ENCODE measurements at regions not wholly inside any gene's neighbourhood (a gene's known extent, or its start where the extent isn't known, plus 50 kb on each side); places are given as distances from the start of the nearest gene placed in this dataset.

DNA sequence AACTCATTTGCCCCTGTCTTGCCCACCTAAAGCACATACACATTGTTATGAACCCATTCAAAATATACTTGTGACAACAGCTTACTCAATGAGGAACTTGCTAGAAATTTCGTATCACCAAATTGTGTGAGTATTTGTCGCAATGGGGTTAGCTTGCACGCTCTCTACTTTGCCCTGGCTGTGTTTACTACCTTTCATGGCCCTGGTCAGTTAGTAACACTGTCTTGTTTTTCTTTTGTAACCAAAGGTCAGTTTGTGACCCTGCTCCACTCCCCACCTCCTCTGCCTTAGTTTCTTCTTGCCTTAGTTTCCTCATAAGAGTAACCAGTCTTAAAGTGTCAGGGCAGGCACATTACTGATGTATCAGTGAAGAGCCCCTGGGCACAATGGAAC lies 205.8 kb upstream of the EEA1 start:
- TF ChIP-seq, protein P1, sequence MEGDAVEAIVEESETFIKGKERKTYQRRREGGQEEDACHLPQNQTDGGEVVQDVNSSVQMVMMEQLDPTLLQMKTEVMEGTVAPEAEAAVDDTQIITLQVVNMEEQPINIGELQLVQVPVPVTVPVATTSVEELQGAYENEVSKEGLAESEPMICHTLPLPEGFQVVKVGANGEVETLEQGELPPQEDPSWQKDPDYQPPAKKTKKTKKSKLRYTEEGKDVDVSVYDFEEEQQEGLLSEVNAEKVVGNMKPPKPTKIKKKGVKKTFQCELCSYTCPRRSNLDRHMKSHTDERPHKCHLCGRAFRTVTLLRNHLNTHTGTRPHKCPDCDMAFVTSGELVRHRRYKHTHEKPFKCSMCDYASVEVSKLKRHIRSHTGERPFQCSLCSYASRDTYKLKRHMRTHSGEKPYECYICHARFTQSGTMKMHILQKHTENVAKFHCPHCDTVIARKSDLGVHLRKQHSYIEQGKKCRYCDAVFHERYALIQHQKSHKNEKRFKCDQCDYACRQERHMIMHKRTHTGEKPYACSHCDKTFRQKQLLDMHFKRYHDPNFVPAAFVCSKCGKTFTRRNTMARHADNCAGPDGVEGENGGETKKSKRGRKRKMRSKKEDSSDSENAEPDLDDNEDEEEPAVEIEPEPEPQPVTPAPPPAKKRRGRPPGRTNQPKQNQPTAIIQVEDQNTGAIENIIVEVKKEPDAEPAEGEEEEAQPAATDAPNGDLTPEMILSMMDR (IDR thresholded peaks at IDR 0.05), result no peak
- DNase-seq (no peak), ATAC-seq (peak; percentile 20)
- Histone ChIP-seq H3K27me3 (no peaks in the 10 kb centered on the region), H3K9me3 (no peaks in the 10 kb centered on the region), H3K4me3 (no peak overlapping the region), H3K36me3 (no peaks in the 10 kb centered on the region), H3K4me1 (peaks cover 15% of the 10 kb centered on the region), H3K27ac (peak overlapping the region; percentile 70)
- intact Hi-C loops (cut with DNase I), result no loop called here

DNA sequence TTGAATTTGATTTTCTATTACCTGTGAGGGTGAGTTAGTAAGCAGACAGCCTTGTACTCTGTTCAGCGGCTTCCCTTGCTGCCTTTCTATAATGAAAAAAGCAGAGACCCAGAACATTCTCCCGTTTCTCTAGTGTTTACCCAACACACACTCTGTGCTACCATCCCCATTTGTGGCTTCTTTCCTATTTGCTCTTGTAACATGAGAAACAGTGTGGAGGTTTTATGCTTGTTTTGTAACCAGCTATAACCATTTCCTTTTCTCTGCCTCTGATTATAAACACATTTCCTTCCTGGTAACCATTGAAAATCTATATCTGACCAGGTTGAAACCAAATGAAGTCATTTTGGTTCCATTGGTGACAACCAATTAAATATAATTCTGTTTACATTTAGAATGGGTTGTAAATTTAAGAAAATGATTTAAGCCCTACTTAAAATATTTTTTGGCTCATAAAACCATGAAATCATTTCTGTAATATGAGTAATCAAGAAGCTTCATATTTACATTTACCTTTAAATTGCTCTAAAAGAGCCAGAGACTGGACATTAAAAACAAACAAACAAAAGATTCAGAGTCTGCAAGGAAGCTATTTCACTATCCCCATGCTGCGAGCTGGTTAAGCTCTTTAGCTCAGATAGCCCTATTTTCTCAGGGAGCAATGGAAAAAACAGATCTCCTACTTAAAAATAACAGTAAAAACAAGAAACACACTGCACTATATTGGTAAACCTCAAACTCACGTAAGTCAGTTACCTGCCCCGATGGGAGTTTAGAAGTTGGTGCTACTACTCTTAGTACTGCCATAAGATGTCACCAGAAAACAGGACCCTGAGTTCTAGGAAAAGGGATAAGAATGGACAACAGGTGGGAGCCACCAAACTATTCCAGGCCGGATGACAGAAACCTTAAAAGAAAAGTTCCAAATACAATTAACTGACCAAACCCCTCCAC lies 206.5 kb upstream of the EEA1 start:
- Histone ChIP-seq H3K27me3 (no peaks in the 10 kb centered on the region), H3K27ac (peak overlapping the region; percentile 70), H3K36me3 (no peaks in the 10 kb centered on the region), H3K9me3 (no peaks in the 10 kb centered on the region), H3K4me3 (no peak overlapping the region), H3K4me1 (peaks cover 11% of the 10 kb centered on the region)
- no peak for DNase-seq
- ATAC-seq, result peak; percentile 74
- intact Hi-C loops (cut with DNase I), result no loop called here
- TF ChIP-seq, protein P1 (IDR thresholded peaks at IDR 0.05), result no peak

- H3K27ac ChIP-seq, result no peak overlapping the region
- ATAC-seq, result peak; percentile 10
These were observed 207.4 kb upstream of the EEA1 start for GRCh38 chr12:93136253-93137055.

GRCh38 chr12:93137656-93138612 lies 208.8 kb upstream of the EEA1 start:
- intact Hi-C loops (cut with DNase I), result no loop called here
- Histone ChIP-seq H3K4me1 (peaks cover 10% of the 10 kb centered on the region), H3K36me3 (no peaks in the 10 kb centered on the region), H3K27ac (no peak overlapping the region), H3K9me3 (no peaks in the 10 kb centered on the region), H3K27me3 (no peaks in the 10 kb centered on the region), H3K4me3 (no peak overlapping the region)
- DNase-seq, result no peak
- TF ChIP-seq, protein P1 (IDR thresholded peaks at IDR 0.05), result no peak
- ATAC-seq, result peak; percentile 50

More at GRCh38 chr12:93136253-93137055, 207.4 kb upstream of the EEA1 start:
- H3K36me3 ChIP-seq, result no peaks in the 10 kb centered on the region
- no peaks in the 10 kb centered on the region for H3K9me3 ChIP-seq
- peaks cover 10% of the 10 kb centered on the region for H3K4me1 ChIP-seq
- intact Hi-C loops (cut with DNase I), result no loop called here
- H3K4me3 ChIP-seq, result no peak overlapping the region
- DNase-seq, result no peak
- TF ChIP-seq, protein P1 (IDR thresholded peaks at IDR 0.05), result no peak
- H3K27me3 ChIP-seq, result no peaks in the 10 kb centered on the region

All from upper lobe of right lung (tissue), 1 donor.